HG02885 (cell line): ENCODE measurements at regions not wholly inside any gene's neighbourhood (a gene's known extent, or its start where the extent isn't known, plus 50 kb on each side); places are given as distances from the start of the nearest gene placed in this dataset.

Source experiments
- ATAC-seq: cut with Tn5 transposase; IDR thresholded peaks from one replicate; pipeline ENCODE4 v1.9.1; 2021; ENCODE audit warnings: mild to moderate bottlenecking; ENCODE audit not compliant: unreplicated experiment, poor library complexity

- no peak for ATAC-seq
Measured at GRCh38 chr9:108683245-108683644, 172.5 kb downstream of the ACTL7B start.

GRCh38 chr9:108681851-108682590 is 173.8 kb downstream of the ACTL7B start:
- no peak for ATAC-seq

GRCh38 chr9:108680946-108681345 is 174.8 kb downstream of the ACTL7B start:
- ATAC-seq, result no peak

GRCh38 chr9:108677776-108678175 is 178.0 kb downstream of the ACTL7B start:
- no peak for ATAC-seq

- ATAC-seq, result no peak
Measured at GRCh38 chr9:108676355-108676754, 179.4 kb downstream of the ACTL7B start.

GRCh38 chr9:108675708-108676107 is 180.1 kb downstream of the ACTL7B start:
- no peak for ATAC-seq

- no peak for ATAC-seq
Measured at GRCh38 chr9:108674766-108675530, 180.8 kb downstream of the ACTL7B start.

- no peak for ATAC-seq
Measured at GRCh38 chr9:108673386-108673785, 182.4 kb downstream of the ACTL7B start.

- ATAC-seq, result no peak
Measured at GRCh38 chr9:108672475-108673190, 183.2 kb downstream of the ACTL7B start.

- ATAC-seq, result no peak
Measured at GRCh38 chr9:108671794-108672193, 184.0 kb downstream of the ACTL7B start.

- no peak for ATAC-seq
Measured at GRCh38 chr9:108671176-108671575, 184.6 kb downstream of the ACTL7B start.

- ATAC-seq, result no peak
Measured at GRCh38 chr9:108668938-108669335, 186.8 kb downstream of the ACTL7B start.

GRCh38 chr9:108668191-108668937 is 187.4 kb downstream of the ACTL7B start:
- ATAC-seq, result no peak

- no peak for ATAC-seq
Measured at GRCh38 chr9:108666240-108666784, 189.5 kb downstream of the ACTL7B start.

- no peak for ATAC-seq
Measured at GRCh38 chr9:108665521-108666239, 190.1 kb downstream of the ACTL7B start.

- no peak for ATAC-seq
Measured at GRCh38 chr9:108664309-108665255, 191.2 kb downstream of the ACTL7B start.

- no peak for ATAC-seq
Measured at GRCh38 chr9:108663422-108663821, 192.4 kb downstream of the ACTL7B start.

GRCh38 chr9:108662956-108663355 is 192.8 kb downstream of the ACTL7B start:
- no peak for ATAC-seq
